ENCODE measurements at regions not wholly inside any gene's neighbourhood (a gene's known extent, or its start where the extent isn't known, plus 50 kb on each side); places are given as distances from the start of the nearest gene placed in this dataset.

- TF ChIP-seq CTCF (IDR thresholded peaks at IDR 0.05; ENCODE audit: low read depth, low read length), result no peak
- no peak overlapping the region for H3K4me3 ChIP-seq (ENCODE audit: low read depth, low read length)
- no peak for DNase-seq (ENCODE audit: low read depth, low spot score)
- in situ Hi-C loops (cut with HindIII; ENCODE audit: low sequenced_read_pairs), result no loop called here
Observed at GRCh38 chr1:175871647-175872046, 128.3 kb upstream of the TNR start.

GRCh38 chr1:175870217-175870616 is 126.8 kb upstream of the TNR start:
- in situ Hi-C loops (cut with HindIII; ENCODE audit: low sequenced_read_pairs), result no loop called here
- TF ChIP-seq CTCF (IDR thresholded peaks at IDR 0.05; ENCODE audit: low read depth, low read length), result no peak
- no peak for DNase-seq (ENCODE audit: low read depth, low spot score)
- no peak overlapping the region for H3K4me3 ChIP-seq (ENCODE audit: low read depth, low read length)

GRCh38 chr1:175866776-175867175 is 123.4 kb upstream of the TNR start:
- no peak for DNase-seq (ENCODE audit: low read depth, low spot score)
- in situ Hi-C loops (cut with HindIII; ENCODE audit: low sequenced_read_pairs), result no loop called here
- no peak for TF ChIP-seq CTCF (IDR thresholded peaks at IDR 0.05; ENCODE audit: low read depth, low read length)

GRCh38 chr1:175865041-175865766 is 121.8 kb upstream of the TNR start:
- no peak for TF ChIP-seq CTCF (IDR thresholded peaks at IDR 0.05; ENCODE audit: low read depth, low read length)
- in situ Hi-C loops (cut with HindIII; ENCODE audit: low sequenced_read_pairs), result no loop called here
- no peak for DNase-seq (ENCODE audit: low read depth, low spot score)
- H3K4me3 ChIP-seq (ENCODE audit: low read depth, low read length), result no peak overlapping the region

More at GRCh38 chr1:175866776-175867175, 123.4 kb upstream of the TNR start:
- no peak overlapping the region for H3K4me3 ChIP-seq (ENCODE audit: low read depth, low read length)

- in situ Hi-C loops (cut with HindIII; ENCODE audit: low sequenced_read_pairs), result no loop called here
- no peak for DNase-seq (ENCODE audit: low read depth, low spot score)
- no peak overlapping the region for H3K4me3 ChIP-seq (ENCODE audit: low read depth, low read length)
- no peak for TF ChIP-seq CTCF (IDR thresholded peaks at IDR 0.05; ENCODE audit: low read depth, low read length)
Observed at GRCh38 chr1:175864625-175865024, 121.2 kb upstream of the TNR start.

GRCh38 chr1:175864183-175864582 is 120.8 kb upstream of the TNR start:
- in situ Hi-C loops (cut with HindIII; ENCODE audit: low sequenced_read_pairs), result no loop called here

More at GRCh38 chr1:175864183-175864582, 120.8 kb upstream of the TNR start:
- no peak for TF ChIP-seq CTCF (IDR thresholded peaks at IDR 0.05; ENCODE audit: low read depth, low read length)
- DNase-seq (ENCODE audit: low read depth, low spot score), result no peak
- no peak overlapping the region for H3K4me3 ChIP-seq (ENCODE audit: low read depth, low read length)
